IPS-15b (cell line): ENCODE measurements at regions not wholly inside any gene's neighbourhood (a gene's known extent, or its start where the extent isn't known, plus 50 kb on each side); places are given as distances from the start of the nearest gene placed in this dataset.
"Not testable (repeated sequence)": the region's sequence is repeated elsewhere in the genome, so short reads cannot be mapped to it uniquely, and the experiment has no call there.

Experiments
- H3K27me3 ChIP-seq: one replicate; pipeline ENCODE4 v1.6.1; 2013; ENCODE audit warnings: low read length; ENCODE audit not compliant: control insufficient read depth, insufficient read depth
- H3K36me3 ChIP-seq: one replicate; pipeline ENCODE4 v1.6.1; 2013; ENCODE audit warnings: low read length; ENCODE audit not compliant: control insufficient read depth, insufficient read depth
- H3K4me1 ChIP-seq: one replicate; pipeline ENCODE4 v1.6.1; 2013; ENCODE audit warnings: mild to moderate bottlenecking, low read length; ENCODE audit not compliant: control insufficient read depth, insufficient read depth
- H3K4me3 ChIP-seq: one replicate; pipeline ENCODE4 v1.5.1; 2013; ENCODE audit warnings: low read depth, low read length
- H3K9ac ChIP-seq: one replicate; pipeline ENCODE4 v1.6.1; 2013; ENCODE audit warnings: low read depth, mild to moderate bottlenecking, low read length
- H3K9me3 ChIP-seq: one replicate; pipeline ENCODE4 v1.6.1; 2013; ENCODE audit warnings: mild to moderate bottlenecking, low read length; ENCODE audit not compliant: control insufficient read depth, insufficient read depth

DNA sequence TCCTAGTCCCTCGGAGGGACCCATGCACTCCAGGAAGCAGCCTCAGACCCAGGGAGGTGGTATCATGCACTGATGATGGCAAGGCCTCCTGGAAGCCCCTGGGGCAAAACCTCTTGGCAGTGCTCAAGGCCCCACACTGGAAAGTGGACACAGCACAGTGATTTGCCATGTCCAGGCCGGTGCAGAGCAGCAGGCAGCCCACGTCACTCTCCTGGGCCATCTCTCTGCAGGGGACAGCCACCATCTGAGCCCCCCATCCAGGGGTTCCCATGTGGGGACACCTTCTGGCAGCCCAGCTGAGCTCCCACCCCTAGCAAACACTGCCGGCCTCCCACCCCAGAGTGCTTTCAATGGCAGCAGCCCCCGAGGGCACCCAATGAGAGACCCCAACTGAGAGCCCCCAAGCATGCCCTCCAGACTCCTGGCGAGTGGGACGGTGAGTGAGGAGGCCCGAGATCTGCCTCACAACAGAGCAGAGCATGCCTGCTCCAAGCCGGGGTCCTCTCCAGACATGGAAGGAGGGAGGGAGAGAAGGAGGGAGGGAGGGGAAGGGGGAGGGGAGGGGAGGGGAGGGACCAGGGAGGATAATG, 116.5 kb upstream of the FOXD4L5 start:
- not testable (repeated sequence) for H3K9me3 ChIP-seq, H3K27me3 ChIP-seq, H3K4me3 ChIP-seq, H3K9ac ChIP-seq, H3K4me1 ChIP-seq, H3K36me3 ChIP-seq

GRCh38 chr9:65400886-65401285, 115.9 kb upstream of the FOXD4L5 start:
- H3K27me3 ChIP-seq: no peaks in the 10 kb centered on the region
- H3K36me3 ChIP-seq: no peaks in the 10 kb centered on the region
- no peak overlapping the region for H3K9ac ChIP-seq
- H3K4me3 ChIP-seq: no peak overlapping the region
- no peaks in the 10 kb centered on the region for H3K4me1 ChIP-seq
- no peaks in the 10 kb centered on the region for H3K9me3 ChIP-seq

DNA sequence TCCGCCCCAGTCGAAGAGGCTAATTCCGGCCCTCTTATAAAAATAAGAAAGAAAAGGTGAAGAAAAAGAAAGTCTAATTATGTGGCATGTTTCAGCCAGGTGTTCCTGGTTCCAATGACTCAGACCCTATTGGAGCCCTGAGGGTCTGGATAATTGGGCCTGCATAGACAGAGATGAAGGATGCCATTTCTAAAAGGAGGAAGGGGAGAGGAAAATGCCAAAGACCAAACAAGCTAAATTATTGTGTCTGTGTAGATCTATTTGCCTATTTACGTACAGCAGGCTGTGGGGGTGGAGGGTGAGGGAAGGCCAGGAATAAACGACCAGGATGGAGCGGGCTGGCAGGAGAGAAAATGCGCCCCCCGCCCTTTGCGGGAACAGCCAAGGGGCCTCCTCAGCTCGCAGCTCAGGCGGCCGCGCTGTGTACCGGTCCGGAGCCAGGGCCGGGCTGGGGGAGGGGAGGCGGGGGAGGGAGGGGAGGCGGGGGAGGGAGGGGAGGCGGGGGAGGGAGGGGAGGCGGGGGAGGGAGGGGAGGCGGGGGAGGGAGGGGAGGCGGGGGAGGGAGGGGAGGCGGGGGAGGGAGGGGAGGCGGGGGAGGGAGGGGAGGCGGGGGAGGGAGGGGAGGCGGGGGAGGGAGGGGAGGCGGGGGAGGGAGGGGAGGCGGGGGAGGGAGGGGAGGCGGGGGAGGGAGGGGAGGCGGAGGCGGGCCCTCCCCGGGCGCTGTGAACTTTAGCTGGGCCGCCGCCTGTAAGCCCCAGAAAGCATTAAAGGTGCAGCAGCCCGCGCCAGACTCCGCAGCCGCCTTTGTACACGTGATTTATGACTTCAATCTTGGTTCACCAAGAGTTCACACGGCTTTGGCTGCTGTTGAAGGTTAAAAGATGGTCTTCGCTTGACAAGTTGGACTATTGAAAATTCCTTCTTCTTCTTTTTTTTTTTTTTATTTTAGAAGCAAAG, 113.0 kb upstream of the FOXD4L5 start:
- not testable (repeated sequence) for H3K9ac ChIP-seq, H3K27me3 ChIP-seq, H3K4me1 ChIP-seq, H3K9me3 ChIP-seq, H3K4me3 ChIP-seq, H3K36me3 ChIP-seq

GRCh38 chr9:65397226-65397625, 112.2 kb upstream of the FOXD4L5 start:
- H3K4me1 ChIP-seq, H3K9ac ChIP-seq, H3K9me3 ChIP-seq, H3K36me3 ChIP-seq, H3K4me3 ChIP-seq, H3K27me3 ChIP-seq: not testable (repeated sequence)

- H3K4me1 ChIP-seq, H3K4me3 ChIP-seq, H3K36me3 ChIP-seq, H3K27me3 ChIP-seq, H3K9me3 ChIP-seq, H3K9ac ChIP-seq: not testable (repeated sequence)
Measured at GRCh38 chr9:65396601-65397000, 111.6 kb upstream of the FOXD4L5 start.

DNA sequence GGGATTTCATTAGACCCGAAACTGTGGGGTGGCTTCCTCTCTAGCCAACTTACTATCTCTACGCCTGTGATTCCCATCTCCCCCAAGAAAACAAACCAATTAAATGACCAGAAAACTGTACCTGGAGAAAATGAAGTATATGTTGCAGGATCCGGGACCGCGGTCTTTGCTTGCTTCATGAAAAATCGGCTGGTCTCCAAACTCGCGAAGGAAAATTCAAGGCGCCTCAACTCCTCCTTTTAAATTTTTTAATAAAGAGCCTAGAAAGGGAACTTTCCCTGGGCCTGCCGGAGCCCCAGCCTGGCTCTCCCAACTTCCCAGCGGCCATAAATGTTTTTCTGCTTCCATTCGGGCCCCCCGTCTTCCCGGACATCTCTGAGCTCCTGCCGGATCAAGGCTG, 110.8 kb upstream of the FOXD4L5 start:
- H3K4me1 ChIP-seq: not testable (repeated sequence)

GRCh38 chr9:65395121-65395520, 110.1 kb upstream of the FOXD4L5 start:
- H3K4me3 ChIP-seq, H3K36me3 ChIP-seq, H3K4me1 ChIP-seq, H3K9ac ChIP-seq, H3K9me3 ChIP-seq, H3K27me3 ChIP-seq: not testable (repeated sequence)

More for the DNA sequence above, 110.8 kb upstream of the FOXD4L5 start:
- H3K36me3 ChIP-seq, H3K9ac ChIP-seq, H3K9me3 ChIP-seq, H3K4me3 ChIP-seq, H3K27me3 ChIP-seq: not testable (repeated sequence)

DNA sequence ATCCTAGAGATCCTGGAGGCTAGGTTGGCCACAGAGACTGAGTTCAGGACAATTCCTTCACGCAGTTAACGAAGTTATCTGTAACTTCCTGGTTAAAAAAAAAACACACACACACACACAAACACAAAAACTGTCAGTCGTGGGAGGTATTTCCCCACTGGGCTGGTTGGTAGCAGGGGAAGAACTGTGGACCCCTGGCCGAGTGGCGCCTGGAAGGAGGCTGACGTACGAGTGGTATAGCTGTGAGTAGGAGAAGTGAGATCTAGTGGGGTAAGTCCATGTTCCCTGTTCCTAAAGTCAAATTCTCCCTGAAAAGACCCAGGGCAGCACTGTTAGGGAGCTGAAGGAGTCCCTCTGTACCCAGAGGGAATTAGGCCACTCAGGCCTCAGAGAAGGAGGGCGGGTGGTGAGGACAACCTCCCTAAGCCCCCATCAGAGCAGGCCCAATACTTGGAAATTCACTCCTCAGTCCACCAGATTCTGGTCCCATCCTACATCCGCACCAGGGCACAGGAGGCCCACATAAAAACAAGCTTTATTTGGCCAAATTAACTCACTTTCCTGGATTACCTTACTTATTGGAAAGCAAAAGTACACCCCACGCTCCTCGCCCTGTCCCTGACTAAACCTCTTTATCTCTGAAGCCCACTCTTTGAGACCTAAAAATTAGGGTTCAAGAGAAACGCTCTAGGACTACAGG, 108.3 kb upstream of the FOXD4L5 start:
- H3K27me3 ChIP-seq, H3K4me3 ChIP-seq, H3K36me3 ChIP-seq, H3K4me1 ChIP-seq, H3K9ac ChIP-seq, H3K9me3 ChIP-seq: not testable (repeated sequence)

- H3K9ac ChIP-seq, H3K27me3 ChIP-seq, H3K9me3 ChIP-seq, H3K36me3 ChIP-seq, H3K4me1 ChIP-seq, H3K4me3 ChIP-seq: not testable (repeated sequence)
Measured at GRCh38 chr9:65392611-65393010, 107.6 kb upstream of the FOXD4L5 start.

DNA sequence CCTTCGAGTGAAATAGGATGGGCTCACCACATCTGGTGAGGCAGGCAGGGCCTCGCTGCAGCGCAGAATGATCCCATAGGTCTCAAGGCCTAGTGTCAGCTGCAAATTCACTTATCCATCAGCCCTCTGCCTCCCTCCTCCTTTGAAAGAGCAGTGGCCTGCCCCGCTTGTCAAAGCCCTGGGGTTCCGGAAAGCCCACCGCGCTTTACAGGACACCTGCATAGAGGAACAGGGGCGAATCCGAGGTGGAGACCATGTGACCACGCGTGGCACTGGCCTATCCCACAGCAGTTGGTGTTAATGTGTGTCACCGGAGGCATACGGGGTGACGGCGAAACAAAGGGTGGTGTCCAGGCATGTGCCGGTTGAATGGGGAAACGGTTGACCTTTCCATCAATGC, 104.7 kb upstream of the FOXD4L5 start:
- not testable (repeated sequence) for H3K27me3 ChIP-seq, H3K4me3 ChIP-seq, H3K9ac ChIP-seq, H3K4me1 ChIP-seq, H3K9me3 ChIP-seq, H3K36me3 ChIP-seq

DNA sequence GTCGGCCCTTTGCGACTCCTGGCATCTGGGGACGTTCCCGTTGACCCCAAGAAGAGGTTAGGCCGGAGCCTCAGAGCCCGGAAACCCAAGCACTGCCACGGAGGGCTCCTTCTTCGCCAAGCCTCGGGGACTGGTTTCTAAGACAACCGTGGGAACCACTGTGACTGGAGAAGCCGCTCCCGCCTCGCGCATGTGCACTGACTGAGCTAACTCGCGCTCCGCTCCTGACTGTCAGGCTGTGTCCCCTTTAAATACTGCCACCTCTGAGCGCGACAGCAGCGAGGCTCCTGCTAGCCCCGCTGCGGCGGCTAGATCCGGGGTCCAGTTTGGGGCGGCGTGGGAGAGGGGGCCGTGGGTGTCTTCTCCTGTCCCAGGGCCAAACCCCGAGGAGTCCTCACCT, 104.2 kb upstream of the FOXD4L5 start:
- H3K9ac ChIP-seq, H3K4me1 ChIP-seq, H3K9me3 ChIP-seq, H3K4me3 ChIP-seq, H3K27me3 ChIP-seq, H3K36me3 ChIP-seq: not testable (repeated sequence)

GRCh38 chr9:65386699-65387098, 101.7 kb upstream of the FOXD4L5 start:
- not testable (repeated sequence) for H3K9ac ChIP-seq, H3K4me1 ChIP-seq, H3K36me3 ChIP-seq, H3K27me3 ChIP-seq, H3K9me3 ChIP-seq, H3K4me3 ChIP-seq
